Astrocyte (in vitro differentiated cells and primary cell): ENCODE measurements at regions not wholly inside any gene's neighbourhood (a gene's known extent, or its start where the extent isn't known, plus 50 kb on each side); places are given as distances from the start of the nearest gene placed in this dataset.

Experiments used
- CTCF ChIP-seq: IDR thresholded peaks from 2 replicates; pipeline ENCODE4 v1.5.1; 2011; ENCODE audit warnings: low read depth, mild to moderate bottlenecking, inconsistent platforms, low read length, moderate library complexity; ENCODE audit not compliant: insufficient read depth
- EZH2 ChIP-seq: IDR thresholded peaks from 2 replicates; pipeline ENCODE4 v1.6.1; 2012; ENCODE audit warnings: mild to moderate bottlenecking, low read length, inconsistent platforms; ENCODE audit not compliant: insufficient read depth

- no peak for TF ChIP-seq CTCF
- no peak for TF ChIP-seq EZH2
Observed at GRCh38 chr4:14920237-14920636, 82.0 kb upstream of the CPEB2 start.
